GM18870 (cell line): ENCODE measurements at regions not wholly inside any gene's neighbourhood (a gene's known extent, or its start where the extent isn't known, plus 50 kb on each side); places are given as distances from the start of the nearest gene placed in this dataset.
"Not testable (repeated sequence)": the region's sequence is repeated elsewhere in the genome, so short reads cannot be mapped to it uniquely, and the experiment has no call there.

Experiments
- ATAC-seq: cut with Tn5 transposase; IDR thresholded peaks from one replicate; pipeline ENCODE4 v1.9.1; 2021; ENCODE audit warnings: moderate library complexity; ENCODE audit not compliant: unreplicated experiment

GRCh38 chr7:34569975-34570699 is 87.9 kb upstream of the NPSR1 start:
- ATAC-seq, result no peak

DNA sequence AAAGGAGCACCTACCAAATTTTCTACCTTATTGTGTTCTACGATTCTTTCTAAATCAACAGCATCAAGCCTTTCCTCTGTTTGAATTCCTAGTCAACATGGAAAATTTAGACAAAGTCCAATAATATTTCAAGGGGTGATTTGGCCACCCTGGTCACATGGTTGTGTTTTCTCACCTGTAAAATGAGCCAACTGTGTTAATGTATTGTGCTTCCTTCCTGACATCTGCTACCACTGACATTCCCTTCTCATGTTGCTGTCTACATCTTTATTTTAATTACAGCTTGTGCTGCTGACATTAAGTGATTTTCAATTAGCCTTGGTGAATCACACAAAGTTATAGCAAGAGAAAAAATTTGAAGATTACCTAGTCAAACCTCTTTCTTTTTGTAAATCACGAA is 83.0 kb upstream of the NPSR1 start:
- ATAC-seq, result no peak

DNA sequence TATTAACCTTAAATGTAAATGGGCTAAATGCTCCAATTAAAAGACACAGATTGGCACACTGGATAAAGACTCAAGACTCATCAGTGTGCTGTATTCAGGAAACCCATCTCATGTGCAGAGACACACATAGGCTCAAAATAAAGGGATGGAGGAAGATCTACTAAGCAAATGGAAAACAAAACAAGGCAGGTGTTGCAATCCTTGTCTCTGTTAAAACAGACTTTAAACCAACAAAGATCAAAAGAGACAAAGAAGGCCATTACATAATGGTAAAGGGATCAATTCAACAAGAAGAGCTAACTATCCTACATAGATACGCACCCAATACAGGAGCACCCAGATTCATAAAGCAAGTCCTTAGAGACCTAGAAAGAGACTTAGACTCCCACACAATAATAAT is 80.1 kb upstream of the NPSR1 start:
- not testable (repeated sequence) for ATAC-seq

DNA sequence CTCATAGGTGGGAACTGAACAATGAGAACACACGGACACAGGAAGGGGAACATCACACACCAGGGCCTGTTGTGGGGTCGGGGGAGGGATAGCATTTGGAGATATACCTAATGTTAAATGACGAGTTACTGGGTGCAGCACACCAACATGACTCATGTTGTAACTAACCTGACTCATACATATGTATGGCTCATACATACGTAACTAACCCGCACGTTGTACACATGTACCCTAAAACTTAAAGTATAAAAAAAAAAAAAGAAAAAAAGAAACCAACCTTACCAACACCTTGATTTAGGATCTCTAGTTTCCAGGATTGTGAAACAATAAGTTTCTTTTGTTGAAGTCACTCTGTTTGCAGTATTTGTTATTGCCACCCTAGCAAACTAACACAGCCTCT is 76.3 kb upstream of the NPSR1 start:
- not testable (repeated sequence) for ATAC-seq

- no peak for ATAC-seq
Observed at GRCh38 chr7:34584526-34584925, 73.5 kb upstream of the NPSR1 start.

GRCh38 chr7:34596887-34597286 is 61.1 kb upstream of the NPSR1 start:
- ATAC-seq, result no peak

- no peak for ATAC-seq
Observed at GRCh38 chr7:34603711-34604444, 54.1 kb upstream of the NPSR1 start.
